ENCODE measurements at regions not wholly inside any gene's neighbourhood (a gene's known extent, or its start where the extent isn't known, plus 50 kb on each side); places are given as distances from the start of the nearest gene placed in this dataset.

- Histone ChIP-seq H3K4me3 (no peak overlapping the region), H3K4me1 (ENCODE audit: insufficient read depth) (no peaks in the 10 kb centered on the region), H3K27ac (no peak overlapping the region), H3K27me3 (no peaks in the 10 kb centered on the region), H3K9me3 (no peaks in the 10 kb centered on the region), H3K36me3 (no peaks in the 10 kb centered on the region)
- 73 to 83% (median 80%) methylated on average over 3 of the region's 3 CpGs for WGBS, 3 donors
- intact Hi-C loops (cut with DNase I): loop anchor here in 1 of 4 donors (2.0 kb wide), 1 partner anchor 22 kb away; no protein-coding TSS in a partner anchor
- no peak for TF ChIP-seq EP300 (IDR thresholded peaks at IDR 0.05)
- no peak for TF ChIP-seq POLR2A (IDR thresholded peaks at IDR 0.05)
- no peak for TF ChIP-seq CTCF (IDR thresholded peaks at IDR 0.05)
- DNase-seq: no peak
Measured at GRCh38 chr16:76669288-76669687, 392.1 kb downstream of the CNTNAP4 start.

GRCh38 chr16:76670125-76670857, 393.1 kb downstream of the CNTNAP4 start:
- Histone ChIP-seq H3K4me3 (no peak overlapping the region), H3K4me1 (ENCODE audit: insufficient read depth) (no peaks in the 10 kb centered on the region), H3K9me3 (no peaks in the 10 kb centered on the region), H3K27ac (no peak overlapping the region), H3K36me3 (no peaks in the 10 kb centered on the region), H3K27me3 (no peaks in the 10 kb centered on the region)
- intact Hi-C loops (cut with DNase I): no loop called here
- WGBS, 3 donors: 55 to 66% (median 64%) methylated on average over 5 of the region's 5 CpGs
- no peak for TF ChIP-seq EP300 (IDR thresholded peaks at IDR 0.05)
- no peak for TF ChIP-seq POLR2A (IDR thresholded peaks at IDR 0.05)
- no peak for TF ChIP-seq CTCF (IDR thresholded peaks at IDR 0.05)
- no peak for DNase-seq

- Histone ChIP-seq H3K36me3 (no peaks in the 10 kb centered on the region), H3K27ac (no peak overlapping the region), H3K27me3 (no peaks in the 10 kb centered on the region), H3K4me1 (ENCODE audit: insufficient read depth) (no peaks in the 10 kb centered on the region), H3K9me3 (no peaks in the 10 kb centered on the region), H3K4me3 (no peak overlapping the region)
- intact Hi-C loops (cut with DNase I): no loop called here
- WGBS, 3 donors: 70 to 88% (median 76%) methylated on average over 1 of the region's 1 CpG
- DNase-seq: no peak
- TF ChIP-seq EP300 (IDR thresholded peaks at IDR 0.05): no peak
- no peak for TF ChIP-seq CTCF (IDR thresholded peaks at IDR 0.05)
- TF ChIP-seq POLR2A (IDR thresholded peaks at IDR 0.05): no peak
Measured at GRCh38 chr16:76676356-76676755, 399.2 kb downstream of the CNTNAP4 start.

- Histone ChIP-seq H3K27ac (no peak overlapping the region), H3K4me1 (ENCODE audit: insufficient read depth) (no peaks in the 10 kb centered on the region), H3K27me3 (no peaks in the 10 kb centered on the region), H3K4me3 (no peak overlapping the region), H3K9me3 (no peaks in the 10 kb centered on the region), H3K36me3 (no peaks in the 10 kb centered on the region)
- intact Hi-C loops (cut with DNase I): no loop called here
- DNase-seq: no peak
- no peak for TF ChIP-seq EP300 (IDR thresholded peaks at IDR 0.05)
- no peak for TF ChIP-seq CTCF (IDR thresholded peaks at IDR 0.05)
- TF ChIP-seq POLR2A (IDR thresholded peaks at IDR 0.05): no peak
- 50 to 54% (median 54%) methylated on average over 4 of the region's 4 CpGs for WGBS, 3 donors
Measured at GRCh38 chr16:76681296-76681695, 404.1 kb downstream of the CNTNAP4 start.
